ENCODE measurements at regions not wholly inside any gene's neighbourhood (a gene's known extent, or its start where the extent isn't known, plus 50 kb on each side); places are given as distances from the start of the nearest gene placed in this dataset.

DNA sequence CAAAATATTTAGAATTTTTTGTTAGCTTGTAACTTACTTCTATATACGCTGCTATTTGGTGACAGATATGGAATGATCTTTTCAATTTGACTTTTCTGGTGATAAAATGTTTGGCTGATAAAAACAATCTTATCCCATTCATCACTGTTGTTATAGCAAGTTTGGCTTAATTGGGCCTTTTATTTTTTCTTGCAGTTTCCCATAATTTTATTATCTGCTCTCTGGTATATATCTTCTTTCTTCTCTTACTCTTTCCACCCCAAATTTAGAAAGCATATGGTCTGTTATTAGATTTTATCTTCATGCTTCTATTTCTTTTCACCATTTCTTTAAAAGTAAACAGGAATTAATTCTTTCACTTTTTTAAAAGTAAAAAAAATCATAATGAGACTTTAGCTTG, 474.4 kb downstream of the TLE1 start:
- TF ChIP-seq, protein P1, sequence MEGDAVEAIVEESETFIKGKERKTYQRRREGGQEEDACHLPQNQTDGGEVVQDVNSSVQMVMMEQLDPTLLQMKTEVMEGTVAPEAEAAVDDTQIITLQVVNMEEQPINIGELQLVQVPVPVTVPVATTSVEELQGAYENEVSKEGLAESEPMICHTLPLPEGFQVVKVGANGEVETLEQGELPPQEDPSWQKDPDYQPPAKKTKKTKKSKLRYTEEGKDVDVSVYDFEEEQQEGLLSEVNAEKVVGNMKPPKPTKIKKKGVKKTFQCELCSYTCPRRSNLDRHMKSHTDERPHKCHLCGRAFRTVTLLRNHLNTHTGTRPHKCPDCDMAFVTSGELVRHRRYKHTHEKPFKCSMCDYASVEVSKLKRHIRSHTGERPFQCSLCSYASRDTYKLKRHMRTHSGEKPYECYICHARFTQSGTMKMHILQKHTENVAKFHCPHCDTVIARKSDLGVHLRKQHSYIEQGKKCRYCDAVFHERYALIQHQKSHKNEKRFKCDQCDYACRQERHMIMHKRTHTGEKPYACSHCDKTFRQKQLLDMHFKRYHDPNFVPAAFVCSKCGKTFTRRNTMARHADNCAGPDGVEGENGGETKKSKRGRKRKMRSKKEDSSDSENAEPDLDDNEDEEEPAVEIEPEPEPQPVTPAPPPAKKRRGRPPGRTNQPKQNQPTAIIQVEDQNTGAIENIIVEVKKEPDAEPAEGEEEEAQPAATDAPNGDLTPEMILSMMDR (IDR thresholded peaks at IDR 0.05 in 2 of 3, conservative IDR thresholded peaks at IDR 0.05 in 1 of 3; ENCODE audit: control insufficient read depth in 2 of 3, extremely low read depth in 1 of 3, insufficient read depth in 1 of 3, low read depth in 3 of 3, low read length in 3 of 3), result no peak
- no peak for TF ChIP-seq MTA3 (IDR thresholded peaks at IDR 0.05; ENCODE audit: borderline replicate concordance, low read length)

All from GM12878 (cell line).